ENCODE measurements at regions not wholly inside any gene's neighbourhood (a gene's known extent, or its start where the extent isn't known, plus 50 kb on each side); places are given as distances from the start of the nearest gene placed in this dataset.

DNA sequence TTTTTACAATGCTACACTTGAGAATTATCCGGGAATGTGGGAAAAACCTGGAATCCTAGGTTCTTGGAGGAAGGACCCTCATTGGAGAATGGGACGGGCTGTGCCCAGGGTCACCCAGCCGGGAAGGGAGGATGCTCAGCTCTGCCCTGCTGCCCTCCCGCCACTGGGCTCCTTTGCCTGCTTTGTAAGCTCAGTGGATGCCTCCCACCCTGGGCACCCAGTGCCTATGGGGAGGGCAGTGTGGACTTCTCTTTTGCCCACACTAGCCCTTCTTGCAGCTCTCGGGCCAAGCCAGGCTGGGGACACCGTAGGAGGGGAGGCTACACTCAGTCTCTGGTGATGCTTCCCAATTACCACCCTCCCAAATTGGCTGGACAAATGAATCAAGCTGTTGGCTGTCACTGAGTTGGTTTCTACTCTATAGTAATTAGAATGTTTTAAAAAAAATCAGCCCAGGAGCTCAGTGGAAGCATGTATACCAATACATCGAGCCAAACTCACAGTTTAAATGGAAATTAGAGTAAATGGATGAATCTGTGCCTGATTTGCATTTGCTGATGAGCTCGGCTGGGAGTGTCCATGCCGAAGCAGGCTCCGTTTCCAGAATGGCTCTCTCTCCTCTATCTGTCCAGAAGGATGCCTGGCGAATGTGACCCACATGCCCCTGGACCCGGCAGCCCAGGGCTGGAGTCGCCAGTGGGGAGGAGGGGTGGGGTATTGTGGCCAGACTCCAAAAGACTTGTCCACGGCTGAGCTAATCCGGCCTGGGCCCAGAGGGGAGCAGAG is 317.0 kb downstream of the CTTN start:
- DNase-seq = no peak

- DNase-seq = no peak
Measured at GRCh38 chr11:70716216-70716615, 317.9 kb downstream of the CTTN start.

GRCh38 chr11:70716986-70717775 is 318.9 kb downstream of the CTTN start:
- no peak for DNase-seq

- DNase-seq = peak in 18 of 51 donors; percentile 12 to 54 (median 28)
Measured at GRCh38 chr11:70717936-70718595, 319.7 kb downstream of the CTTN start.

DNA sequence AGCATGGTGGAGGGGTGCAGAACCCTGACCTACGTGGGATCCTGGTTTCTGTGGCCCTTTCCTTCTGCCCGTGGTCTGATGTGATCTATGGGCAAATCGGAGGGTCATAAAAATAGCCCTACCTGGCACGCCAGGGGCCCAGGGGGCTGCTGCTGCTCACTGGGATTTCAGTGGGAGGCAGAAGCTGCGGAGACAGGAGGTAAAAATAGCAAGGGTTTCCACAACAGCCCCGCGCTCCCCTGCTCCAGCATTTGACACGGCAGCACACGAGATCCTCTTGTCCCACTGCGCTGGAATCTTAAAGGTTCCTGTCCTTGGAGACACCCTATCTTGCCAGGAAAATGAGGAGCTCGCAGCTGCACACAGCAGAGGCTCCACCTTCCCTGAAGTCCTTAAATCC is 321.2 kb downstream of the CTTN start:
- DNase-seq = no peak

GRCh38 chr11:70720281-70720680 is 322.0 kb downstream of the CTTN start:
- no peak for DNase-seq

DNA sequence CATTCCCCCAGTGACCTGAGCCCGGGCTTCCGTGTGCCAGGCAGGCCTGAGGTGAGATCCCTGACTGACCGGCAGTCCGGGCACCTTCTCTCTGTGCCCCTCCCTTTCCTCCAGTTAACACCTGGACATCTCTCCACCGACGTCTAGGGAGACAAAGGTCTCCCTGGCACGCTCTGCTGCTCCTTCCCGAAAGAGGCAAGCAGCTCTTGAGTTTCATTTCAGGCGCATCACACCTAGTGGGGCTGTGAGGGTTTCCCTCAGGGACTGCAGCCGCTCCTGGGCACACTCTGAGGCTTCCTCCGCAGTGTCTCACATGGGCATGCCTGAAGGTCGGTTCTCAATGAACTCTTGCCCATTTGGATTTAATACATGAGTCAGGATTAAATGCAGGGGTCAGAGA is 322.7 kb downstream of the CTTN start:
- DNase-seq = no peak

DNA sequence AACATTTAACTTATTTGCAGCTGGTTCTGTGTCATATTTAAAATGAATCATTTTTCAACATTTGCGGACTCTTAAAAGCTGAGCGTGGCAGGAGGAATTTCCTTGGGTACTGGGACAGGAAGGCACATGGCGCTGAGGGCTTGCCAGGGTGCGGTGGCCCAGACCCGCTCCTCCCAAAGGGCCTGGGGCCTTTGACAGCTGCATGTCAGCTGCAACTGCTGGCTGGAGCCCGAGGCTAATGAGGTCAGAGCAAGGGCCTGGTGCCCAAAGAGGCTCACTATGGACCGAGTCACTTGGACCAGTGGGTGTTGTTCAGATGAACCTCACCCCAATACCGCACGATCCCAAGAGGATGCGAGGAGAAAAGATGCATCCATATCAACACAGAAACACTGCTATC is 326.9 kb downstream of the CTTN start:
- DNase-seq = peak in 3 of 51 donors; percentile 3 to 26 (median 14)

GRCh38 chr11:70725739-70726138 is 327.4 kb downstream of the CTTN start:
- DNase-seq = no peak

DNA sequence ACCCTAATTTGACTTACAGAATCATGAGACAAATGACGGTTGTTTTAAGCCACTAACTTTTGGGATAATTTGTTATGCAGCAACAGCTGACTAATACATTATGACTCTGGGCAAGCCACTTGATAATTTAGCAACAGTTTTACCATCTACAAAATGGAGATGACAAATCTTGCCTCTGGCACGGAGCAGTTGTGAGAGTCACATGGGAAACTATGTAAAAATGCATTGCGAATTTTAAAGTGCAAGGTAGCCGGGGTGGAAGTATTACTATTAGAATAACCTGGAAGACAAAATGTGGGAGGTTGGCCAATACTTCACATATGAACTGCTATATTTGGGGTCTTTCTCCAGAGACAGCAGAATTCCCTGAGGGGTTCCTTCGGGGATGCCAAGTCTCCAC is 328.7 kb downstream of the CTTN start:
- no peak for DNase-seq

DNA sequence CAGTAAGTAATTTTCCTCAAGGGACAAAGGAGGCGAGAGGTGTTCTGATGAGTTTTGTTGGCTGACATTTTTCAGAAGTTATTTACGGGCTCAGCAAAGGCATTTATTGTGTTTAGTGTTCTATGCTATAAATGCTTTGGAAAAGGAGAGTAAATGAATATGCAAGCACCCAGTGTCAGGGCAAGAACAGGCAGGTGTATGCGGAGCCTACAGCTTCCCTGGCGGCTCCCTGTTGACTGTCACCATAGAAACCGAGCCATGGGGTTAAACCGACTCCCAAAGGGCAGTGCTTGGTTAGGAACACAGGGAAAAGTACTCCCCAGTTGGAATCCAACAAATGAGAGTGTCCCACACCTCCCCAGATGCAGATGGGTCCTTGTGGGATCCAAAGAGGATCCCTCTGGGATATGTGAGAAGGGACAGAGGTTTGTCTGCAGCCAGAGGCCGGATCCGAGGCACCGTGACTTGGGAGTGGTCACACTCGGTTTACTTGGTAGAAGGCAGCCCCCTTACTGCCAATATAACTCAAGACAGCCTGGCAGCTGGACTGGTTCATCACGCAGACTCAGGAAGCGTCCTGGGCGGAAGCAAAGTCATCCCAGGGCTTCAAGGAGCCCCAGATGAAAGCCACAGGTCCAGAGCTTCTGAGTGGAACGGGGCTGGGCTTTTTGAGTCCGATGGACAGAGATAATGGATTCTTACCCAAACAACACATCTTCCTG is 329.7 kb downstream of the CTTN start:
- DNase-seq = no peak

DNA sequence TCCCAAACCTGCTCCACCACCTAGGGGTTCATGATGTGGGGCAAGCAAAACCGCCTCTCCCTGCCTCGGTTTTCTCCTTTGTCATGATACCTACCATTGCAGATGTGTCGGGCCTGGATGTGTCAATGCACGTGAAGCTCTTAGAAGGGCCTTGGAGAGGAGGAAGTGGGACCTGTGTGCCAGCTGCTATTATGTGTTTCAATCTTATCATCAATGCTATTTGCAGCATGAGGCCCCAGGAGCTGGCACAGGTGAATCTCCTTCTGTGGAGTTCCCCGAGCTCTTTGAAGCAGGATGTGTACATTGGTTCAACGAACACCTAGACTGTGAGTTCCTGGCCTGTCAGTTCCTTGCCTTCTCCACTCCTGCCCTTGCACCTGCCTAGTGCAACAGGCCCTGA is 331.6 kb downstream of the CTTN start:
- DNase-seq = no peak

DNA sequence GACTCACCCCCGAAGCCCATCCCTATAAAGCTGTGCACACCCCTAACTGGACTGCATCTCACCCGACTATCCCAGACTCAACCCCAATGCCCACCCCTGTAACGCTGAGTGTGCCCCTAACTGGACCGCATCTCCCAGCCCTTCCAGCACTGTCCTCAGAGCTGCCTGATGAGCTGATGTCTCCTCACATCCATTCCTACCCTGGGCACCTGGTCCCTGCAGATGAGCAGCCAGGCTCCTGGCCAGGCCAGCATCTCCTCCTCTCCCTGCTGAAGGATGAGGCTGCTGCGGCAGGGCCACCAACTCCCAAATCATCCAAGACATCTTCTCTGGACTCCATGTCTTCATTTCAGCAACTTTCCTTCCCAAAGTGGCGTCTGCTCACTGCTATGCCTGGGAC is 332.1 kb downstream of the CTTN start:
- DNase-seq = no peak

GRCh38 chr11:70731271-70732022 is 333.1 kb downstream of the CTTN start:
- DNase-seq = no peak

- DNase-seq = no peak
Measured at GRCh38 chr11:70732023-70732880, 333.9 kb downstream of the CTTN start.

DNA sequence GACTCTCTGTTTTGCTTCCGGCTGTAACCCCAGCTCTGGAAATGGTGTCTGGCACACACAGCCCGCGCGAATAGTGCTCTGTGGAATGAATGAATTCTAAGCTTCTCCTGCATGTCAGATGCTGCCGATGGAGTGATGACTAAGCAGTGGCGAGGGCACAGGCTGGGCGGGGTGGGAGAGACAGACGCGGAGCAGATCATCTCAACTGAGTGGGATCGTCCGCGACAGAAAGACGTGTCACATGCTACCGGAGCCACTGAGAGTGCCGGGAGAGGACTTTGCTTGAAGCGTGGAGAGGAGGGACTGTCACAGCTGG is 334.5 kb downstream of the CTTN start:
- DNase-seq = peak in 1 of 51 donors; percentile 43

- DNase-seq = no peak
Measured at GRCh38 chr11:70733327-70734325, 335.3 kb downstream of the CTTN start.

DNA sequence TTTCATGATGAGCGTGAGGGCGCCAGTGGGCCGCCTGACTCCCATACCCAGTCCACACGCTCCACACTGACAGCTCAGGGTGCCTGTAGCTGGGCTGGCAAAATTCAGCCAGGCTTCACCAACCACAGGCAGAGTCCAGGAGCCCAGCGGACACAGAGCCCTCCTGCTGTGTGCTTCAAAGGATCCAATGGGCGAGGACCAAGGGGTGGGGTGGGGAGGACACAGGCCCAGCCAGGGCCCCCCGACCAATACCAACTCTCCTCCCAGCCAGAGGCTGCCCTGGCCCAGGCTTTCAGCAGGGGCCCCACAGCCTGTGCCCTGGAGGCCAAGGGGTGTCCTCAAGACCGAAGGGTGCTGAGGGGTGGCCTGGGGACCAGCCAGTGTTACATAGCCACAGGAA is 336.1 kb downstream of the CTTN start:
- DNase-seq = no peak

DNA sequence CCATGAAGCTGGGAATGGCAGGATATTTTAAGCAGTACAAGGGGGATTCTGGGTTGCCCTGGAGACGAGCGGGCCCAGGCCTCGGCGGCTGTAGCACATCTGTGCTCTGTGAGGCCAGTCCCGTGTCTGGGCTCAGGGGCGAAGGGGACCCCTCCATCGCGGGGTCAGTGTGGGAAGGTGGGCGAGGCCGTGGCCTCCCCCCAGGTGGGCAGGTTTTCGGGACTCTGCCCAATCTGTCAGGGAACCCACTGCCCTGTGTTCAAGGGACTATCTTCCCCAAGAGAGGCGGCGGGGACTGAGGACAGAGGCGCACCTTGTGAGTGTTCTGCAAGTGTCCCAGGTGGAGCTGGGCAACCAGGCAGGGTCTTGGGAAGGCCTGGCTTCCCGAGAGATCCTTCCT is 336.6 kb downstream of the CTTN start:
- DNase-seq = no peak

Measured in hypothalamus (tissue), 51 donors.